ENCODE measurements at regions not wholly inside any gene's neighbourhood (a gene's known extent, or its start where the extent isn't known, plus 50 kb on each side); places are given as distances from the start of the nearest gene placed in this dataset.
"Not testable (repeated sequence)": the region's sequence is repeated elsewhere in the genome, so short reads cannot be mapped to it uniquely, and the experiment has no call there.

DNA sequence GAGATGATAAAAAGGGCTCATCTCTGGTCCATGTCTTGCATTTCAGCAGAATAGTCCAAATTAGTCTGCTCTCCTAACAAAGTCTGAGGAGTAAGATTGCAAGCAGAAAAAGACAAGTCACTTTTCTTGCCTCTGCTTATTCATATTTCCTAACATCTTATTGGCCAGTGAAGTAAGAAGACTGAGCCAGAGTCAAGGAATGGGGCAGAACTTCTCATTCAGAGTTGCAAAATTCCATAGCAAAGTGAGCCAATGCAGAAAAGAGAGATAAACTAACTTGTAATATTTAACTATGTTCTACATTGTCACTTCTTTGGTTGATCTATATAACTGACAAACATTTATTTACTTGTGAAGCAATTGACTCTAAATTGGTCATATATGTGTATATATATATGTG, 2304.0 kb downstream of the ARAP2 start:
- TF ChIP-seq CTCF (IDR thresholded peaks at IDR 0.05) (no peak), POLR2AphosphoS5 (IDR thresholded peaks at IDR 0.05) (no peak), POLR2A (IDR thresholded peaks at IDR 0.05) (no peak)
- Histone ChIP-seq H3K27me3 (replicated peaks; ENCODE audit: insufficient read depth) (no peaks in the 10 kb centered on the region), H3K4me1 (replicated peaks) (no peaks in the 10 kb centered on the region), H3K27ac (no peak overlapping the region), H3K4me3 (no peak overlapping the region), H3K36me3 (no peaks in the 10 kb centered on the region), H3K9me3 (no peaks in the 10 kb centered on the region)
- no peak for DNase-seq (ENCODE audit: low spot score)
- intact Hi-C loops (cut with DNase I), result no loop called here

DNA sequence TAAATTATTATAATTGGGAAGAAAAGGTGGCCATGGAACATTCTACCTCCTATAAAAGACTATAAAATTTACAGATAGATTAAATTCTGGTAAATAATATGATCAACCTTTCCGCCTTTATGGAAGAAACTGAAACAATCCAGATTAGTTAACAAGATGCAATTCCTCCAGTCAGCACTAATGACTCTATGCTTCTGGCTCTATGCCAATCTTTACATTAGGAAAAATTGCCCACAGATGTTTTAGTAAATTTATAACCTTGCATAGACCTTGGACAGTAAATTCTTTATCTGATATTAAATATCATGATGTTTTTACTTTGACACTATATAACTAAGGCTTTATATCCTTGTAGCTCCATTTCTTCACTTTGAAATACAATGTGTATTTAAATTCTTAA, 2302.5 kb downstream of the ARAP2 start:
- H3K27ac ChIP-seq, result no peak overlapping the region
- H3K9me3 ChIP-seq, result no peaks in the 10 kb centered on the region
- H3K4me3 ChIP-seq, result no peak overlapping the region
- TF ChIP-seq CTCF (IDR thresholded peaks at IDR 0.05), result no peak
- no peak for TF ChIP-seq POLR2A (IDR thresholded peaks at IDR 0.05)
- no peak for TF ChIP-seq POLR2AphosphoS5 (IDR thresholded peaks at IDR 0.05)
- no peaks in the 10 kb centered on the region for H3K27me3 ChIP-seq (replicated peaks; ENCODE audit: insufficient read depth)
- H3K36me3 ChIP-seq, result no peaks in the 10 kb centered on the region
- no peaks in the 10 kb centered on the region for H3K4me1 ChIP-seq (replicated peaks)
- 70% methylated on average over 1 of the region's 1 CpG for WGBS
- no peak for DNase-seq (ENCODE audit: low spot score)
- intact Hi-C loops (cut with DNase I), result no loop called here

DNA sequence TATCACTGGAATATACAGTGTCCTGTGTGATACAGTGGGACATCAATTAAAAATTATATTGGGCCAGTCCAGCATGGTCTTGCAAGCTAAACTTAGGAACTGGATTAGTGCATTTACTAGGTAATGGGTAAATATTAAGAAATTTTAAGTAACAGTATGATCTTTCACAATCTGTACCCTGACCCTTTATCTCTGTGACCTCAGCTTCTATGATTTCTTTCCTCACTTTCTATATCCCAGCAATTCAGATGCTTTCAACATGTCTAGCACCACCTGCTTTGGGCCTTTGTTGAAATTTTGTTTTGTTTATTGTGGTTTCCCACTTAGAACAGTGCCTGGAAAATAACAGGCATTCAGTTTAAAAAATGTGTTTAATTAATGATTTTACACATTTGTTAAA, 2295.4 kb downstream of the ARAP2 start:
- no peaks in the 10 kb centered on the region for H3K36me3 ChIP-seq
- no peak for DNase-seq (ENCODE audit: low spot score)
- TF ChIP-seq CTCF (IDR thresholded peaks at IDR 0.05) (no peak), POLR2A (IDR thresholded peaks at IDR 0.05) (no peak), POLR2AphosphoS5 (IDR thresholded peaks at IDR 0.05) (no peak)
- intact Hi-C loops (cut with DNase I), result no loop called here
- no peaks in the 10 kb centered on the region for H3K9me3 ChIP-seq
- no peaks in the 10 kb centered on the region for H3K27me3 ChIP-seq (replicated peaks; ENCODE audit: insufficient read depth)
- no peak overlapping the region for H3K4me3 ChIP-seq
- no peak overlapping the region for H3K27ac ChIP-seq
- H3K4me1 ChIP-seq (replicated peaks), result no peaks in the 10 kb centered on the region

DNA sequence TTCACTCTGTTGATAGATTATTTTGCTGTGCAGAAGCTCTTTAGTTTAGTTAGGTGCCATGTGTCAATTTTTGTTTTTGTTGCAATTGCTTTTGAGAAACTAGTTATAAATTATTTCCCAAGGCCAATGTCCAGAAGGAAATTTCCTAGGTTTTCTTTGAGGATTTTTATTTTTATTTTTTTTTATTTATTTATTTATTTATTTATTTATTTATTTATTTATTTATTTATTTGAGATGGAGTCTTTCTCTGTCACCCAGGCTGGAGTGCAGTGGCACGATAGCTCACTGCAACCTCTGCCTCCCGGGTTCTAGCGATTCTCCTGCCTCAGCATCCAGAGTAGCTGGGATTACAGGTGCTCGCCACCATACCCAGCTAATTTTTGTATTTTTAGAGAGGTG, 2290.5 kb downstream of the ARAP2 start:
- DNase-seq (ENCODE audit: low spot score); H3K4me3 ChIP-seq; intact Hi-C loops (cut with DNase I); H3K4me1 ChIP-seq (replicated peaks); H3K9me3 ChIP-seq; H3K27me3 ChIP-seq (replicated peaks; ENCODE audit: insufficient read depth); H3K27ac ChIP-seq; H3K36me3 ChIP-seq: not testable (repeated sequence)
- WGBS, result 97% methylated on average over 4 of the region's 4 CpGs

DNA sequence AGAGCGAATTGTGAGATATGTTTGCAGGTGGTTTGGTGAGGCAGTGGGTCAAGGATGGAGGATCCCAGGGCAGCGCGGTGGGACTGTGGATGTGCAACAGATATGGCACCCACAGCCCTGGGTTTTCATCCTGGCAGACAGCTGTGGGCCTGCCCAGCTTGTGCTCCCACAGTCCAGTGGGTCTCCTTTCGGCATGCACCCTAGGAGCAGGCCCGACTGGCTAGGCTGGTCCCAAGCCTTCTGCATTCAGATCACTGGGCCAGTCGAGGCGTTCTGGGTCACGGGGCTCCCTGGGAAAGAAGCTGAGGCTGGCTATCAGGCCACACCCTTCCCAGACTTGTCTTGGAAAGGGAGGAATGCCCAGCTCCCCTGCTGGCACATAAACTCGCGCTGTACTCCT, 2289.6 kb downstream of the ARAP2 start:
- intact Hi-C loops (cut with DNase I), result no loop called here
- H3K4me3 ChIP-seq, result no peak overlapping the region
- TF ChIP-seq POLR2AphosphoS5 (IDR thresholded peaks at IDR 0.05), result no peak
- no peak for TF ChIP-seq CTCF (IDR thresholded peaks at IDR 0.05)
- H3K27me3 ChIP-seq (replicated peaks; ENCODE audit: insufficient read depth), result no peaks in the 10 kb centered on the region
- WGBS, result 93% methylated on average over 10 of the region's 10 CpGs
- DNase-seq (ENCODE audit: low spot score), result no peak
- H3K9me3 ChIP-seq, result no peaks in the 10 kb centered on the region
- H3K36me3 ChIP-seq, result no peaks in the 10 kb centered on the region
- no peak overlapping the region for H3K27ac ChIP-seq
- no peaks in the 10 kb centered on the region for H3K4me1 ChIP-seq (replicated peaks)

DNA sequence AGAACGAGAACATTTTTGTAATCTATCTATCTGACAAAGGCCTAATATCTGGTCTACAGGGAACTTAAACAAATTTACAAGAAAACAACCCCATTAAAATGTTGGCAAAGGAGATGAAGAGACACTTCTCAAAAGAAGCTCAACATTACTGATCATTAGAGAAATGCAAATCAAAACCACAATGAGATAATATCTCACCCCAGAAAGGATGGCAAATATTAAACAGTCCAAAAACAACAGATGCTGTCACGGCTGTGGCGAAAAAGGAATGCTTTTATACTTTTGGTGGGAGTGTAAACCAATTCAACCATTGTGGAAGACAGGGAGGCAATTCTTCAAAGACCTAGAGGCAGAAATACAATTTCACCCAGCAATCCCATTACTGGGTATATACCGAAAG, 2284.8 kb downstream of the ARAP2 start:
- intact Hi-C loops (cut with DNase I), result no loop called here
- Histone ChIP-seq H3K4me3 (no peak overlapping the region), H3K27me3 (replicated peaks; ENCODE audit: insufficient read depth) (no peaks in the 10 kb centered on the region), H3K36me3 (no peaks in the 10 kb centered on the region), H3K27ac (no peak overlapping the region), H3K9me3 (no peaks in the 10 kb centered on the region), H3K4me1 (replicated peaks) (no peaks in the 10 kb centered on the region)
- TF ChIP-seq POLR2A (IDR thresholded peaks at IDR 0.05) (no peak), POLR2AphosphoS5 (IDR thresholded peaks at IDR 0.05) (no peak), CTCF (IDR thresholded peaks at IDR 0.05) (no peak)
- 31% methylated on average over 4 of the region's 4 CpGs for WGBS
- DNase-seq (ENCODE audit: low spot score), result no peak
